ENCODE measurements at regions not wholly inside any gene's neighbourhood (a gene's known extent, or its start where the extent isn't known, plus 50 kb on each side); places are given as distances from the start of the nearest gene placed in this dataset.

DNA sequence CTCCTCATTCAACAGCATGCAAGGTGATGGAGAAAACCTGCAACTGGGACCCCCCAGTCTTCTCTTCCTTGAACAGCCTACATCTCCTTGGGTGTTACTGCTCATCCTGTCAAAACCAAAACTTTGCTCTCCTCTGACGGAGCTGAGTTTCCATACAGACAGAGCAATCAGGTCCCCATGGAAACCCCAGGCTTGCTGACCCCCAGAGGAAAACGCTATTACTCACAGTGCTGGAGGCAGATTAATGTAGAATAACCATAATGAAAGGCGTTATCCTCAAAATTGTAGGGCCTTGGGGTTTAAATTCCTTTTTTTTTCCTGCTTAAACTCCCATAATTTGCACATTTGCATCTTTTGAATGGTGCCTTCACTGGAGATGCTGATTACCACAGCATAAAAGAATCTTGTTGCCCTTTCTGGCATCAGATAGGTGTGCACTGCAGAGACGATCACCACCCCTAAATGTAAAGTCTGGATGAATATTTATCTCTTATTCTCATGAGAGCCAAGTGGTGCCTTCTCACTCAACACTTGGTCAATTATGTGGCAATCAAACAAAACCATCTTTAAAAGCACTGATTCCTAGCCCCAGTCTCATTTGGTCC lies 126.3 kb downstream of the MSX2 start:
- peaks cover 23% of the 10 kb centered on the region for H3K27me3 Mint-ChIP-seq (ENCODE audit: insufficient read depth, unreplicated experiment)
- DNase-seq = no peak
- CTCF ChIA-PET = no interaction called here
- POLR2A ChIA-PET = no interaction called here
- no peaks in the 10 kb centered on the region for H3K4me1 Mint-ChIP-seq (ENCODE audit: low read depth, unreplicated experiment)
- BruUV-seq (replicated peaks) = no TSS peak
- H3K9me3 ChIP-seq = peaks cover 4% of the 10 kb centered on the region; the same call in 1 of the 2 replicates
- no peaks in the 10 kb centered on the region; the same call in 1 of the 2 replicates for H3K27me3 ChIP-seq (replicated peaks; ENCODE audit: control insufficient read depth, insufficient read depth, low read length)
- intact Hi-C loops (cut with micrococcal nuclease; ENCODE audit: unreplicated experiment) = no loop called here
- H3K36me3 ChIP-seq (ENCODE audit: control insufficient read depth, insufficient read depth, low read length) = no peaks in the 10 kb centered on the region
- H3K4me3 ChIP-seq (ENCODE audit: low read depth, low read length) = no peak overlapping the region
- H3K36me3 Mint-ChIP-seq (ENCODE audit: insufficient read depth, unreplicated experiment) = no peaks in the 10 kb centered on the region
- H3K9me3 Mint-ChIP-seq (ENCODE audit: unreplicated experiment) = no peaks in the 10 kb centered on the region
- TF ChIP-seq, protein P1, sequence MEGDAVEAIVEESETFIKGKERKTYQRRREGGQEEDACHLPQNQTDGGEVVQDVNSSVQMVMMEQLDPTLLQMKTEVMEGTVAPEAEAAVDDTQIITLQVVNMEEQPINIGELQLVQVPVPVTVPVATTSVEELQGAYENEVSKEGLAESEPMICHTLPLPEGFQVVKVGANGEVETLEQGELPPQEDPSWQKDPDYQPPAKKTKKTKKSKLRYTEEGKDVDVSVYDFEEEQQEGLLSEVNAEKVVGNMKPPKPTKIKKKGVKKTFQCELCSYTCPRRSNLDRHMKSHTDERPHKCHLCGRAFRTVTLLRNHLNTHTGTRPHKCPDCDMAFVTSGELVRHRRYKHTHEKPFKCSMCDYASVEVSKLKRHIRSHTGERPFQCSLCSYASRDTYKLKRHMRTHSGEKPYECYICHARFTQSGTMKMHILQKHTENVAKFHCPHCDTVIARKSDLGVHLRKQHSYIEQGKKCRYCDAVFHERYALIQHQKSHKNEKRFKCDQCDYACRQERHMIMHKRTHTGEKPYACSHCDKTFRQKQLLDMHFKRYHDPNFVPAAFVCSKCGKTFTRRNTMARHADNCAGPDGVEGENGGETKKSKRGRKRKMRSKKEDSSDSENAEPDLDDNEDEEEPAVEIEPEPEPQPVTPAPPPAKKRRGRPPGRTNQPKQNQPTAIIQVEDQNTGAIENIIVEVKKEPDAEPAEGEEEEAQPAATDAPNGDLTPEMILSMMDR (IDR thresholded peaks at IDR 0.05; ENCODE audit: insufficient read depth in 1 of 2, low read depth in 1 of 2, low read length in 1 of 2, severe bottlenecking in 1 of 2, unreplicated experiment in 1 of 2) = no peak
- H3K4me1 ChIP-seq = no peaks in the 10 kb centered on the region
- H3K4me3 Mint-ChIP-seq (ENCODE audit: unreplicated experiment) = no peak overlapping the region
- H3K27ac Mint-ChIP-seq (ENCODE audit: unreplicated experiment) = no peak overlapping the region

DNA sequence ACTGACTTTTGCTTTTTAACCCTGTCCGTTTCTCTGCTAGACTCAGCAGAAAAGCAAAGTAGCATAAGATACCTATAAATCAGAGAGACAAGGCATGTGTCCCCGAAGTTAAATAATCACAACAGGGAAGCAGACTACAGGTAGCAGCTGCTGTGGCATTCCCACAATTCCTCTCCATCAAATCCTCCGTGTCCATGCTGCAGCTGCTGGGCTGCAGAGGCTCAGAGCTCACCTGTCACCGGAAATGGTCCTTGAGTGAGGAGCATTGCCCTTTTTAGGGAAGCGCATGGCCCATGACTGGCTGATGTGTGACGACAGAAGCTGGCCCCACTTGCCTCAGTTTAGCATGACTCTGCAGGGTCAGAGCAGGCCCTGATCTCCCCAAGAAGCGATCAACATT lies 125.0 kb downstream of the MSX2 start:
- Mint-ChIP-seq H3K36me3 (ENCODE audit: insufficient read depth, unreplicated experiment) (no peaks in the 10 kb centered on the region), H3K4me1 (ENCODE audit: low read depth, unreplicated experiment) (no peaks in the 10 kb centered on the region), H3K27ac (ENCODE audit: unreplicated experiment) (no peak overlapping the region), H3K4me3 (ENCODE audit: unreplicated experiment) (no peak overlapping the region), H3K27me3 (ENCODE audit: insufficient read depth, unreplicated experiment) (peaks cover 30% of the 10 kb centered on the region), H3K9me3 (ENCODE audit: unreplicated experiment) (no peaks in the 10 kb centered on the region)
- intact Hi-C loops (cut with micrococcal nuclease; ENCODE audit: unreplicated experiment) = no loop called here
- TF ChIP-seq, protein P1 (IDR thresholded peaks at IDR 0.05; ENCODE audit: insufficient read depth in 1 of 2, low read depth in 1 of 2, low read length in 1 of 2, severe bottlenecking in 1 of 2, unreplicated experiment in 1 of 2) = no peak
- H3K36me3 ChIP-seq (ENCODE audit: control insufficient read depth, insufficient read depth, low read length) = no peaks in the 10 kb centered on the region
- H3K9me3 ChIP-seq = peaks cover 4% of the 10 kb centered on the region; the same call in 1 of the 2 replicates
- ChIA-PET POLR2A (no interaction called here), CTCF (no interaction called here)
- H3K4me1 ChIP-seq = no peaks in the 10 kb centered on the region
- DNase-seq = no peak
- no peaks in the 10 kb centered on the region; the same call in 1 of the 2 replicates for H3K27me3 ChIP-seq (replicated peaks; ENCODE audit: control insufficient read depth, insufficient read depth, low read length)
- H3K4me3 ChIP-seq (ENCODE audit: low read depth, low read length) = no peak overlapping the region
- BruUV-seq (replicated peaks) = no TSS peak

DNA sequence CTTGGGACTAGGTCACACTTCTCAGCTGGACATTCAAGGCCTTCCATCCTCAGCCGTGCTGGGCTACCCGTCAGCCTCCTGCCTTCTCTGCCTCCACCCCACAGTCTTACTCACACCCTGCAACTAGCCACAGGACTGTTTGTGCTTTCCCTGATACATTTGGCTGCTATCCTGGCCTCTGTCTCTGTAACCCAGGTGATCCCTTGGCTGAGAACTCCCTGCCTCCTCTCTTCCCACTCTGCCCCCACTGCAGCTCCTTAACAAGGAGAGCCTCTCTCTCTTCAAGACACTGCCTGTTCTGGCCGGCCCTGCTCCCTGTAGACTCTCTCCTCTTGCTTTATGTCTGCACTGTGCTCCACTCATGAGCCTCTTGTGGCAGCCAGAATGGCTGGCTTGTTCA lies 120.6 kb downstream of the MSX2 start:
- TF ChIP-seq, protein P1 (IDR thresholded peaks at IDR 0.05; ENCODE audit: insufficient read depth in 1 of 2, low read depth in 1 of 2, low read length in 1 of 2, severe bottlenecking in 1 of 2, unreplicated experiment in 1 of 2) = no peak
- Histone ChIP-seq H3K9me3 (peaks cover 4% of the 10 kb centered on the region; the same call in 1 of the 2 replicates), H3K27me3 (replicated peaks; ENCODE audit: control insufficient read depth, insufficient read depth, low read length) (no peaks in the 10 kb centered on the region), H3K36me3 (ENCODE audit: control insufficient read depth, insufficient read depth, low read length) (no peaks in the 10 kb centered on the region), H3K4me3 (ENCODE audit: low read depth, low read length) (no peak overlapping the region), H3K4me1 (no peaks in the 10 kb centered on the region)
- H3K27ac Mint-ChIP-seq (ENCODE audit: unreplicated experiment) = no peak overlapping the region
- ChIA-PET CTCF (no interaction called here), POLR2A (no interaction called here)
- BruUV-seq (replicated peaks) = no TSS peak
- H3K4me1 Mint-ChIP-seq (ENCODE audit: low read depth, unreplicated experiment) = no peaks in the 10 kb centered on the region
- H3K36me3 Mint-ChIP-seq (ENCODE audit: insufficient read depth, unreplicated experiment) = no peaks in the 10 kb centered on the region
- peaks cover 35% of the 10 kb centered on the region for H3K27me3 Mint-ChIP-seq (ENCODE audit: insufficient read depth, unreplicated experiment)
- H3K9me3 Mint-ChIP-seq (ENCODE audit: unreplicated experiment) = no peaks in the 10 kb centered on the region
- H3K4me3 Mint-ChIP-seq (ENCODE audit: unreplicated experiment) = no peak overlapping the region
- no peak for DNase-seq
- intact Hi-C loops (cut with micrococcal nuclease; ENCODE audit: unreplicated experiment) = no loop called here
